ENCODE measurements at regions not wholly inside any gene's neighbourhood (a gene's known extent, or its start where the extent isn't known, plus 50 kb on each side); places are given as distances from the start of the nearest gene placed in this dataset.

- DNase-seq (ENCODE audit: low read depth, low spot score) (no peak), ATAC-seq (no peak)
- Histone ChIP-seq H3K36me3 (ENCODE audit: control insufficient read depth, insufficient read depth, low read length) (no peaks in the 10 kb centered on the region), H3K27ac (ENCODE audit: low read length) (no peak overlapping the region), H3K4me3 (ENCODE audit: low read depth in 2 of 2, low read length in 2 of 2) (no peak overlapping the region), H3K4me1 (ENCODE audit: control insufficient read depth, insufficient read depth, low read length) (no peaks in the 10 kb centered on the region), H3K9me3 (ENCODE audit: control insufficient read depth, insufficient read depth, low read depth, low read length) (no peaks in the 10 kb centered on the region; the same call in 1 of the 2 replicates), H3K27me3 (ENCODE audit: control insufficient read depth, insufficient read depth, low read length) (no peaks in the 10 kb centered on the region)
- BruUV-seq (replicated peaks), result no TSS peak
- intact Hi-C loops (cut with micrococcal nuclease; ENCODE audit: unreplicated experiment) (no loop called here), in situ Hi-C loops (cut with HindIII; ENCODE audit: low pct_unique_long_range_greater_than_20kb, low sequenced_read_pairs) (no loop called here)
- ChIA-PET POLR2A (no interaction called here), CTCF (no interaction called here)
- TF ChIP-seq REST (IDR thresholded peaks at IDR 0.05; ENCODE audit: insufficient read depth in 1 of 2, low read depth in 2 of 2, low read length in 1 of 2), result no peak
- TF ChIP-seq POLR2AphosphoS5 (IDR thresholded peaks at IDR 0.05; ENCODE audit: low read depth, low read length), result no peak
- no peak for TF ChIP-seq SIN3A (IDR thresholded peaks at IDR 0.05; ENCODE audit: borderline replicate concordance, insufficient read depth, low read depth, low read length)
Observed at GRCh38 chr2:146952696-146953095, 892.1 kb upstream of the ACVR2A start.

- ATAC-seq (no peak), DNase-seq (ENCODE audit: low read depth, low spot score) (no peak)
- TF ChIP-seq CTCF (IDR thresholded peaks at IDR 0.05) (no peak), REST (IDR thresholded peaks at IDR 0.05; ENCODE audit: insufficient read depth in 1 of 2, low read depth in 2 of 2, low read length in 1 of 2) (no peak), POLR2AphosphoS5 (IDR thresholded peaks at IDR 0.05; ENCODE audit: low read depth, low read length) (no peak), TCF7L2 (IDR thresholded peaks at IDR 0.05; ENCODE audit: low read depth, low read length) (no peak)
- intact Hi-C loops (cut with micrococcal nuclease; ENCODE audit: unreplicated experiment) (no loop called here), in situ Hi-C loops (cut with HindIII; ENCODE audit: low pct_unique_long_range_greater_than_20kb, low sequenced_read_pairs) (no loop called here)
- Histone ChIP-seq H3K27ac (ENCODE audit: low read length) (no peak overlapping the region), H3K4me1 (ENCODE audit: control insufficient read depth, insufficient read depth, low read length) (no peaks in the 10 kb centered on the region), H3K27me3 (ENCODE audit: control insufficient read depth, insufficient read depth, low read length) (no peaks in the 10 kb centered on the region), H3K9me3 (ENCODE audit: control insufficient read depth, insufficient read depth, low read depth, low read length) (no peaks in the 10 kb centered on the region; the same call in 1 of the 2 replicates), H3K36me3 (ENCODE audit: control insufficient read depth, insufficient read depth, low read length) (no peaks in the 10 kb centered on the region), H3K4me3 (ENCODE audit: low read depth in 2 of 2, low read length in 2 of 2) (no peak overlapping the region)
- CTCF ChIA-PET, result no interaction called here
- POLR2A ChIA-PET, result no interaction called here
- BruUV-seq (replicated peaks), result no TSS peak
Observed at GRCh38 chr2:146950911-146951310, 893.9 kb upstream of the ACVR2A start.
